Kidney (tissue), 13 donors: ENCODE measurements at regions not wholly inside any gene's neighbourhood (a gene's known extent, or its start where the extent isn't known, plus 50 kb on each side); places are given as distances from the start of the nearest gene placed in this dataset.

Experiments
- DNase-seq, 5 donors: peaks; one replicate each; pipeline ENCODE4 v3.0.0-alpha.2; 2013 to 2020
- FAIRE-seq: peaks from 2 replicates; lab custom pipeline; 2012; peaks lifted over from hg19 to GRCh38; lab: Jason Lieb, UNC
- H3K27ac ChIP-seq, 2 donors: one replicate each; pipeline ENCODE4 v1.7.0; 2013; ENCODE audit warnings: low read depth in 2 of 2, low read length in 2 of 2, inconsistent platforms in 1 of 2
- H3K27me3 ChIP-seq: one replicate; pipeline ENCODE4 v1.7.1; 2013; ENCODE audit warnings: low read length, inconsistent platforms; ENCODE audit not compliant: control insufficient read depth, insufficient read depth
- H3K36me3 ChIP-seq, 3 donors: one replicate each; pipeline versions ENCODE4 v1.7.0 to v1.7.1; 2013; ENCODE audit warnings: low read length in 3 of 3, control low read depth in 1 of 3, inconsistent platforms in 1 of 3; ENCODE audit not compliant: insufficient read depth in 3 of 3, control insufficient read depth in 2 of 3
- H3K4me1 ChIP-seq, 3 donors: one replicate each; pipeline versions ENCODE4 v1.7.0 to v1.7.1; 2013; ENCODE audit warnings: low read length in 3 of 3, inconsistent platforms in 1 of 3, low read depth in 1 of 3; ENCODE audit not compliant: control insufficient read depth in 2 of 3, insufficient read depth in 2 of 3
- H3K4me3 ChIP-seq, 3 donors: one replicate each; pipeline versions ENCODE4 v1.7.0 to v1.8.1; 2013; ENCODE audit warnings: low read length in 3 of 3, control low read depth in 1 of 3, inconsistent platforms in 1 of 3
- H3K9ac ChIP-seq, 3 donors: one replicate each; pipeline versions ENCODE4 v1.7.0 to v1.7.1; 2013; ENCODE audit warnings: low read length in 3 of 3, control low read depth in 1 of 3, inconsistent platforms in 1 of 3
- H3K9me3 ChIP-seq, 3 donors: one replicate each; pipeline versions ENCODE4 v1.7.0 to v1.7.1; 2013; ENCODE audit warnings: low read length in 3 of 3, control low read depth in 1 of 3, inconsistent platforms in 1 of 3; ENCODE audit not compliant: control insufficient read depth in 2 of 3, insufficient read depth in 1 of 3
- intact Hi-C: fragments of 100-400 bp; cut with DNase I; formaldehyde crosslinking; loops from one replicate; pipeline ENCODE4 v1.11.1; 2022
- TF ChIP-seq, protein P1 (sequence below): IDR thresholded peaks from 3 replicates; pipeline ENCODE4 v1.5.1; 2012; ENCODE audit warnings: mild to moderate bottlenecking, moderate library complexity, borderline replicate concordance; ENCODE audit not compliant: insufficient read depth; ENCODE audit errors: extremely low read depth
- donor health status: control.
- donor health status: control.
- donor health status: control.
- donor health status: control.
- donor health status: control.
- donor health status: DM: yes; HTN: yes; CAD: no.
- donor health status: Normal renal cell carcinoma (clear cell type).

DNA sequence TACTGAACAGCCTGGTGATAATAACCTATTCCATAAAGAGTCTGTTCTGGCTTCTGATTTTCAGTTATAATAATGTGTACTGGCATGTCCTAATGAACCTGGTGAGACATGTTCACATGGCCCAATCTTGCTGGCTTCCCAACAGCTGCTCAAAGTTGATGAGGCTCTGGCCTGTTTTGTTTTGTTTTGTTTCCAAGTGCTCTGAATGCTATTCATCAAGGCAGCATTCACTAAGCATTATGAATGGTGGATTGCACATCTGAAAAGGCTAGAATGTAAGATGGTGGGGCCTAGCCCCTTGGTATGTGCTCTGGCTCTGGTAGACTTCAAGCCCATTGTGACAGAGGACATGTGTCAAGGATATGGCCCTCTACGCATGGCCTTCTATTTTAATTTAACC lies 388.5 kb downstream of the PSAT1 start:
- no peaks in the 10 kb centered on the region for H3K27me3 ChIP-seq
- H3K27ac ChIP-seq = no peak overlapping the region
- DNase-seq (no peak), FAIRE-seq (no peak)
- no peaks in the 10 kb centered on the region for H3K9me3 ChIP-seq
- TF ChIP-seq, protein P1, sequence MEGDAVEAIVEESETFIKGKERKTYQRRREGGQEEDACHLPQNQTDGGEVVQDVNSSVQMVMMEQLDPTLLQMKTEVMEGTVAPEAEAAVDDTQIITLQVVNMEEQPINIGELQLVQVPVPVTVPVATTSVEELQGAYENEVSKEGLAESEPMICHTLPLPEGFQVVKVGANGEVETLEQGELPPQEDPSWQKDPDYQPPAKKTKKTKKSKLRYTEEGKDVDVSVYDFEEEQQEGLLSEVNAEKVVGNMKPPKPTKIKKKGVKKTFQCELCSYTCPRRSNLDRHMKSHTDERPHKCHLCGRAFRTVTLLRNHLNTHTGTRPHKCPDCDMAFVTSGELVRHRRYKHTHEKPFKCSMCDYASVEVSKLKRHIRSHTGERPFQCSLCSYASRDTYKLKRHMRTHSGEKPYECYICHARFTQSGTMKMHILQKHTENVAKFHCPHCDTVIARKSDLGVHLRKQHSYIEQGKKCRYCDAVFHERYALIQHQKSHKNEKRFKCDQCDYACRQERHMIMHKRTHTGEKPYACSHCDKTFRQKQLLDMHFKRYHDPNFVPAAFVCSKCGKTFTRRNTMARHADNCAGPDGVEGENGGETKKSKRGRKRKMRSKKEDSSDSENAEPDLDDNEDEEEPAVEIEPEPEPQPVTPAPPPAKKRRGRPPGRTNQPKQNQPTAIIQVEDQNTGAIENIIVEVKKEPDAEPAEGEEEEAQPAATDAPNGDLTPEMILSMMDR = no peak
- no peak overlapping the region for H3K4me3 ChIP-seq
- intact Hi-C loops = no loop called here
- no peaks in the 10 kb centered on the region for H3K36me3 ChIP-seq
- no peaks in the 10 kb centered on the region for H3K4me1 ChIP-seq
- H3K9ac ChIP-seq = no peak overlapping the region

DNA sequence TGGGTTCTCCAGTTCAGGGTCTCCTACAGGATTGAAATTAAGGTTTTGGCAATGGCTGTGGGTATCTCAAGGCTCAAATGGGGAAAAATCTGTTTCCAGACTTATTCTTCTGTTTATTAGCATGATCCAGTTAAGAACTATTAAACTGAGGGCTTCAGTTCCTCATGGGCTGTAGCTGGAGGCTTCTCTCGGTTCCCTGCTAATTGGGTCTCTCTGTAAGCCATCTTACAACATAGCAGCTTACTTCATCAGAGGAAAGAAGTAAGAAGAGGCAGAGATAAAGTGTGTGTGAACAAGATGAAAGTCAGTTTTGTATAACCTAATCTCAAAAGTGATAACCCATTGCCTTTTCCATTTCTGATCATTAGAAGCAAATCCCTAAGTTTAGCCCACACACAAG lies 391.9 kb downstream of the PSAT1 start:
- intact Hi-C loops = no loop called here
- no peak for FAIRE-seq
- no peak overlapping the region for H3K9ac ChIP-seq

DNA sequence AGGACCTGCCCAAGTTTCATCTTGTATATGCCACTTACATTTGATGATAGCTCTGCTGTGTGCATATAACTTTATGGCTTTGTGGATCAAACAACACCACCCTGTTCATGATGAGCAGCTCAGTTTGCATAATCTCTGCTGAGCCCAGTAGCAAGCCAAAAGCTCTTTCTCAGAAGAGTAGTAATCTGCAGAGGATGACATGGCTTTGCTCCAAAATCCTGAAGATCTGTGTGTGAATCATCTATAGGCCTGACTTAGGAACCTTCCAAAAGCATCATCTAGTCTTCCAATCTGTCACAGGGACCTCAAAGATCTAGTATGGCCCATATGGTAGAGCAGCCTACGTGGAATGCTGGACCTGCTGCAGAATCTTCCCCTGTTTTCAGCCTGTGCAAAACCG lies 394.6 kb downstream of the PSAT1 start:
- FAIRE-seq = no peak
- Histone ChIP-seq H3K27me3 (no peaks in the 10 kb centered on the region), H3K4me3 (no peak overlapping the region), H3K4me1 (no peaks in the 10 kb centered on the region), H3K36me3 (no peaks in the 10 kb centered on the region), H3K27ac (no peak overlapping the region), H3K9ac (no peak overlapping the region), H3K9me3 (no peaks in the 10 kb centered on the region)
- no peak for DNase-seq
- TF ChIP-seq, protein P1 = no peak
- intact Hi-C loops = no loop called here

More for the DNA sequence above, 391.9 kb downstream of the PSAT1 start:
- DNase-seq = no peak
- Histone ChIP-seq H3K36me3 (no peaks in the 10 kb centered on the region), H3K4me1 (no peaks in the 10 kb centered on the region), H3K27ac (no peak overlapping the region), H3K4me3 (no peak overlapping the region), H3K27me3 (no peaks in the 10 kb centered on the region), H3K9me3 (no peaks in the 10 kb centered on the region)
- TF ChIP-seq, protein P1 = no peak

DNA sequence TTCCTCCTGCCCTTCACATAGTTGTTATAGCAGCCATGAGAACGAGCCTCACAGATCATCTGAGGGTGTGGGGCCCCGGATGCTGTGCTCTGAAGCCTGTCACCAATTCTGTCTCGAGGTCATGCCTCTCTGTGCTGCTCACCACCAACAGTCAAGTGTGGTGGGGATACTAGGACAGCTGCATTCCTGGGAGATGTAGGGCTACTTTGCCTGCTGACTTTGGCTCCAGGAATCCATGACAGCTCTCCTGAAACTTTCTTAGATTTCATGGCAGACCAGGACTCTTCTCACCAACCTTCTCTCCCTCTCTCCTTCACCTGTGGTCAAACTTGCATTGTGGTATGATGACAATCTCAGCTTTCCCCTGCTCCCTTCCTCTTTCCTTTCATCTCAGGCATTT lies 395.9 kb downstream of the PSAT1 start:
- H3K27ac ChIP-seq = no peak overlapping the region
- TF ChIP-seq, protein P1 = no peak
- intact Hi-C loops = no loop called here

More for the DNA sequence above, 395.9 kb downstream of the PSAT1 start:
- Histone ChIP-seq H3K9me3 (no peaks in the 10 kb centered on the region), H3K36me3 (no peaks in the 10 kb centered on the region), H3K27me3 (no peaks in the 10 kb centered on the region), H3K4me1 (no peaks in the 10 kb centered on the region), H3K9ac (no peak overlapping the region), H3K4me3 (no peak overlapping the region)
- DNase-seq (no peak), FAIRE-seq (no peak)
